Astrocyte (in vitro differentiated cells and primary cell): ENCODE measurements at regions not wholly inside any gene's neighbourhood (a gene's known extent, or its start where the extent isn't known, plus 50 kb on each side); places are given as distances from the start of the nearest gene placed in this dataset.

Experiments
- DNase-seq: peaks from one replicate; pipeline ENCODE4 v3.0.0-alpha.2; 2010; ENCODE audit warnings: low read depth
- FAIRE-seq: peaks from 2 replicates; lab custom pipeline; 2011; peaks lifted over from hg19 to GRCh38; lab: Jason Lieb, UNC
- H2AFZ ChIP-seq: 2 replicates; pipeline ENCODE4 v1.6.0; 2012; ENCODE audit warnings: low read depth, low read length, inconsistent platforms
- H3K27ac ChIP-seq: 2 replicates; pipeline ENCODE4 v1.5.1; 2011; ENCODE audit warnings: low read depth, low read length, inconsistent platforms
- H3K27me3 ChIP-seq: 2 replicates; pipeline ENCODE4 v1.6.0; 2011; ENCODE audit warnings: low read length, inconsistent platforms; ENCODE audit not compliant: insufficient read depth
- H3K36me3 ChIP-seq: 2 replicates; pipeline ENCODE4 v1.5.1; 2011; ENCODE audit warnings: low read length, inconsistent platforms; ENCODE audit not compliant: insufficient read depth
- H3K4me1 ChIP-seq: 2 replicates; pipeline ENCODE4 v1.5.1; 2011; ENCODE audit warnings: low read length, inconsistent platforms; ENCODE audit not compliant: insufficient read depth
- H3K4me2 ChIP-seq: 2 replicates; pipeline ENCODE4 v1.6.0; 2012; ENCODE audit warnings: low read length, inconsistent platforms
- H3K4me3 ChIP-seq: 2 replicates; pipeline ENCODE4 v1.5.1; 2011; ENCODE audit warnings: low read depth, mild to moderate bottlenecking, low read length, inconsistent platforms; ENCODE audit not compliant: insufficient read depth
- H3K79me2 ChIP-seq: 2 replicates; pipeline ENCODE4 v1.6.0; 2012; ENCODE audit warnings: mild to moderate bottlenecking, low read length, inconsistent platforms; ENCODE audit not compliant: insufficient read depth
- H3K9ac ChIP-seq: 2 replicates; pipeline ENCODE4 v1.6.0; 2012; ENCODE audit warnings: mild to moderate bottlenecking, low read length, inconsistent platforms
- H3K9me3 ChIP-seq: 2 replicates; pipeline ENCODE4 v1.5.1; 2012; ENCODE audit warnings: low read depth, mild to moderate bottlenecking, low read length, inconsistent platforms; ENCODE audit not compliant: insufficient read depth
- H4K20me1 ChIP-seq: 2 replicates; pipeline ENCODE4 v1.6.0; 2012; ENCODE audit warnings: low read length, inconsistent platforms; ENCODE audit not compliant: insufficient read depth
- H3K27ac Mint-ChIP-seq: one replicate; pipeline ENCODE4 v1.8.0; 2021; ENCODE audit warnings: mild to moderate bottlenecking, mixed read lengths; ENCODE audit not compliant: unreplicated experiment
- H3K27me3 Mint-ChIP-seq: one replicate; pipeline ENCODE4 v1.8.0; 2021; ENCODE audit warnings: low read depth, mixed read lengths; ENCODE audit not compliant: unreplicated experiment
- H3K36me3 Mint-ChIP-seq: one replicate; pipeline ENCODE4 v1.8.0; 2021; ENCODE audit warnings: low read depth, mixed read lengths; ENCODE audit not compliant: unreplicated experiment
- H3K4me1 Mint-ChIP-seq: one replicate; pipeline ENCODE4 v1.8.0; 2021; ENCODE audit warnings: low read depth, mixed read lengths; ENCODE audit not compliant: unreplicated experiment
- H3K4me3 Mint-ChIP-seq: one replicate; pipeline ENCODE4 v1.8.0; 2021; ENCODE audit warnings: mild to moderate bottlenecking, moderate library complexity, mixed read lengths; ENCODE audit not compliant: unreplicated experiment
- H3K9me3 Mint-ChIP-seq: one replicate; pipeline ENCODE4 v1.8.0; 2021; ENCODE audit warnings: mild to moderate bottlenecking, mixed read lengths; ENCODE audit not compliant: unreplicated experiment
- EZH2 ChIP-seq: IDR thresholded peaks from 2 replicates; pipeline ENCODE4 v1.6.1; 2012; ENCODE audit warnings: mild to moderate bottlenecking, low read length, inconsistent platforms; ENCODE audit not compliant: insufficient read depth
- TF ChIP-seq, protein P1 (sequence below): IDR thresholded peaks from 2 replicates; pipeline ENCODE4 v1.5.1; 2011; ENCODE audit warnings: low read depth, mild to moderate bottlenecking, inconsistent platforms, low read length, moderate library complexity; ENCODE audit not compliant: insufficient read depth

DNA sequence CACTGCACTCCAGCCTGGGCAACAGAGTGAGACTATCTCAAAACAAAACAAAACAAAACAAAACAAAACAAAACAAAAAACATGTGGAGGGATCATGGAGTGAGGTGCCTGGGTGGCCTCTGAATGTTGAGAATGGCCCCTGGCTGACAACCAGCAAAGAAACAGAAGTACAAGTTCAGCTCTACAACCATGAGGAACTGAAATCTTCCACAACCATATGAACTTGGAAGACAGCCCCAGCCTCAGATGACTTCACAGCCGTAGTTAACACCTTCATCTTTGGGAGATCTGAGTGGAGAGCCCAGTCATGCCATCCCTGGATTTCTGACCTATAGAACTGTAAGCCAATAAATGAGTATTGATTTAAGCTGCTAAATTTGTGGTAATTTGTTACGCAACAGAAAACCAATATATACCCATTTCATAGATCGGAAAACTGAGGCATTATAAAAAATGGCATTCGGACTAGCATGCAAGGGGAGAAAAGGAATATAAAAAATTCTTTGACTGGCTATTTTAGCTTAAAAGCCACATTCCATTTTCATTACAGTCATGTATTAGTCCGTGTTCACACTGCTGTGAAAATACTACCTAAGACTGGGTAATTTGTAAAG lies 138.7 kb upstream of the RAPGEF2 start:
- no peak for FAIRE-seq
- Histone ChIP-seq H3K27ac (no peak overlapping the region), H3K4me1 (no peaks in the 10 kb centered on the region), H3K9ac (no peak overlapping the region), H3K9me3 (no peaks in the 10 kb centered on the region), H4K20me1 (no peaks in the 10 kb centered on the region), H3K36me3 (no peaks in the 10 kb centered on the region), H3K4me2 (no peak overlapping the region), H3K27me3 (no peaks in the 10 kb centered on the region), H3K4me3 (no peak overlapping the region), H2AFZ (no peak overlapping the region), H3K79me2 (no peaks in the 10 kb centered on the region)
- H3K9me3 Mint-ChIP-seq, result peaks cover 4% of the 10 kb centered on the region
- peaks cover 15% of the 10 kb centered on the region for H3K4me1 Mint-ChIP-seq
- no peak overlapping the region for H3K4me3 Mint-ChIP-seq
- no peak for TF ChIP-seq EZH2
- TF ChIP-seq, protein P1, sequence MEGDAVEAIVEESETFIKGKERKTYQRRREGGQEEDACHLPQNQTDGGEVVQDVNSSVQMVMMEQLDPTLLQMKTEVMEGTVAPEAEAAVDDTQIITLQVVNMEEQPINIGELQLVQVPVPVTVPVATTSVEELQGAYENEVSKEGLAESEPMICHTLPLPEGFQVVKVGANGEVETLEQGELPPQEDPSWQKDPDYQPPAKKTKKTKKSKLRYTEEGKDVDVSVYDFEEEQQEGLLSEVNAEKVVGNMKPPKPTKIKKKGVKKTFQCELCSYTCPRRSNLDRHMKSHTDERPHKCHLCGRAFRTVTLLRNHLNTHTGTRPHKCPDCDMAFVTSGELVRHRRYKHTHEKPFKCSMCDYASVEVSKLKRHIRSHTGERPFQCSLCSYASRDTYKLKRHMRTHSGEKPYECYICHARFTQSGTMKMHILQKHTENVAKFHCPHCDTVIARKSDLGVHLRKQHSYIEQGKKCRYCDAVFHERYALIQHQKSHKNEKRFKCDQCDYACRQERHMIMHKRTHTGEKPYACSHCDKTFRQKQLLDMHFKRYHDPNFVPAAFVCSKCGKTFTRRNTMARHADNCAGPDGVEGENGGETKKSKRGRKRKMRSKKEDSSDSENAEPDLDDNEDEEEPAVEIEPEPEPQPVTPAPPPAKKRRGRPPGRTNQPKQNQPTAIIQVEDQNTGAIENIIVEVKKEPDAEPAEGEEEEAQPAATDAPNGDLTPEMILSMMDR, result no peak
- peak overlapping the region; percentile 5 for H3K27ac Mint-ChIP-seq
- DNase-seq, result no peak
- H3K27me3 Mint-ChIP-seq, result no peaks in the 10 kb centered on the region
- H3K36me3 Mint-ChIP-seq, result no peaks in the 10 kb centered on the region

DNA sequence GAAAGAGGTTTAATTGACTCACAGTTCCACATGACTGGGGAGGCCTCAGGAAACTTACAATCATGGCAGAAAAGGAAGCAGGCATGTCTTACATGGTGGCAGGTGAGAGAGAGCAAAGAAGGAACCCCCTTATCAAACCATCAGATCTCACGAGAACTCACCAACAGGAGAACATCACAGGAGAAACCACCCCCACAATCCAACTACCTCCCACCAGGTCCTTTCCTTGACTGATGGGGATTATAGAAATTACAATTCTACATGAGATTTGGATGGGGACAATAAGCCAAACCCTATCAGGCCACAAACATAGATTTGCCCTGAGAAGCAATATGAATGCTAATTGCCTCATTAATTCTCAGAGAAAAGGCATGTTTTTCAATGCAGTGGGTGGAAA lies 138.2 kb upstream of the RAPGEF2 start:
- Mint-ChIP-seq H3K4me3 (no peak overlapping the region), H3K27me3 (no peaks in the 10 kb centered on the region), H3K9me3 (peaks cover 4% of the 10 kb centered on the region), H3K27ac (no peak overlapping the region), H3K36me3 (no peaks in the 10 kb centered on the region), H3K4me1 (peaks cover 15% of the 10 kb centered on the region)
- H3K4me1 ChIP-seq, result no peaks in the 10 kb centered on the region
- H2AFZ ChIP-seq, result no peak overlapping the region
- H3K27me3 ChIP-seq, result no peaks in the 10 kb centered on the region
- H3K9me3 ChIP-seq, result no peaks in the 10 kb centered on the region
- H3K4me2 ChIP-seq, result no peak overlapping the region
- H4K20me1 ChIP-seq, result no peaks in the 10 kb centered on the region
- H3K79me2 ChIP-seq, result no peaks in the 10 kb centered on the region
- FAIRE-seq (no peak), DNase-seq (no peak)
- no peak overlapping the region for H3K4me3 ChIP-seq
- TF ChIP-seq, protein P1, result no peak
- no peak for TF ChIP-seq EZH2
- H3K9ac ChIP-seq, result no peak overlapping the region
- H3K36me3 ChIP-seq, result no peaks in the 10 kb centered on the region
- H3K27ac ChIP-seq, result no peak overlapping the region

DNA sequence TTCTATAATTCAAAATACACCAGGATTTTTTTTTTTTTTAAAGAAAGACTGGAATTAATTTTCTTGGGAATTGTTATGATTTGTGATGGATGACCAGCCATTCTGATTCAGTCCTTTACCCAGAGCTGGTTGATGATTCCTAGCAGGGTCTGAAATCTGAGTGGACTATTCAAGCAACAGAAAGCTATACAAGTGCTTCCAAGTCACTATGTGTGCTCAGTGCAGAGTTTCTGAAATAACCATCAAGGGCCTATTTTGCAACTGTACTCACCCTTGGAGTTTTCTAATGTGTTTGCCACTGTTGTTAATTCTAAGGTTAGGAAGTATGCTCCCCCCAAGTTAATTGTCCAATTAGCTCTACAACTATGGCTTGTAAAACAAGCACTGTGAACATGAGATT lies 137.7 kb upstream of the RAPGEF2 start:
- H3K4me3 ChIP-seq, result no peak overlapping the region
- peaks cover 4% of the 10 kb centered on the region for H3K9me3 Mint-ChIP-seq
- no peaks in the 10 kb centered on the region for H3K36me3 Mint-ChIP-seq
- no peak overlapping the region for H3K27ac ChIP-seq
- H3K4me1 Mint-ChIP-seq, result peaks cover 15% of the 10 kb centered on the region
- H3K9ac ChIP-seq, result no peak overlapping the region
- no peaks in the 10 kb centered on the region for H3K4me1 ChIP-seq
- DNase-seq (no peak), FAIRE-seq (no peak)
- H3K9me3 ChIP-seq, result no peaks in the 10 kb centered on the region
- no peak overlapping the region for H2AFZ ChIP-seq
- TF ChIP-seq EZH2, result no peak
- TF ChIP-seq, protein P1, result no peak
- no peak overlapping the region for H3K4me3 Mint-ChIP-seq
- H3K27me3 ChIP-seq, result no peaks in the 10 kb centered on the region
- H3K27ac Mint-ChIP-seq, result peak overlapping the region; percentile 58
- H4K20me1 ChIP-seq, result no peaks in the 10 kb centered on the region
- H3K4me2 ChIP-seq, result no peak overlapping the region
- H3K36me3 ChIP-seq, result no peaks in the 10 kb centered on the region
- H3K79me2 ChIP-seq, result no peaks in the 10 kb centered on the region
- H3K27me3 Mint-ChIP-seq, result no peaks in the 10 kb centered on the region
